IMR-90 (cell line): ENCODE measurements at regions not wholly inside any gene's neighbourhood (a gene's known extent, or its start where the extent isn't known, plus 50 kb on each side); places are given as distances from the start of the nearest gene placed in this dataset.

Experiments used
- ATAC-seq: fragments of 200-7000 bp; cut with Tn5 transposase; 2 replicates; pipeline ENCODE4 v1.9.1; 2020; ENCODE audit warnings: low read depth, mild to moderate bottlenecking, moderate library complexity
- BruUV-seq: library from RNA; stranded (reverse); fragments of 400-500 nt; replicated peaks from 2 replicates; lab custom pipeline; 2021; lab: Mats Ljungman, UMichigan
- CTCF ChIA-PET: fragments of 300-600 bp; formaldehyde crosslinking; extraction: SDS; loops from one replicate; lab custom pipeline; 2021; ENCODE audit warnings: antibody characterized with exemption; lab: Yijun Ruan, JAX
- POLR2A ChIA-PET: fragments of 300-600 bp; sonication (Branson Sonifier 250); formaldehyde crosslinking; loops from one replicate; lab custom pipeline; 2022; ENCODE audit warnings: antibody characterized with exemption; ENCODE audit not compliant: unreplicated experiment; lab: Charles Lee
- DNase-seq: peaks from one replicate; pipeline ENCODE4 v3.0.0; 2013
- H2AFZ ChIP-seq: replicated peaks from 2 replicates; pipeline ENCODE3; 2013; ENCODE audit warnings: low read length, mild to moderate bottlenecking; ENCODE audit not compliant: poor library complexity
- H2AK5ac ChIP-seq: 2 replicates; pipeline ENCODE4 v1.6.1; 2013; ENCODE audit warnings: low read depth, low read length, inconsistent platforms
- H2AK9ac ChIP-seq: replicated peaks from 2 replicates; pipeline ENCODE3; 2013; ENCODE audit warnings: mild to moderate bottlenecking, low read depth, low read length, moderate library complexity; ENCODE audit not compliant: poor library complexity
- H2BK120ac ChIP-seq: 2 replicates; pipeline ENCODE4 v1.6.1; 2013; ENCODE audit warnings: low read depth, low read length, inconsistent platforms
- H2BK15ac ChIP-seq: 3 replicates; pipeline ENCODE4 v1.6.1; 2013; ENCODE audit warnings: low read depth, low read length, inconsistent platforms
- H2BK20ac ChIP-seq: 2 replicates; pipeline ENCODE4 v1.6.1; 2013; ENCODE audit warnings: low read depth, mild to moderate bottlenecking, inconsistent platforms, low read length, moderate library complexity
- H2BK5ac ChIP-seq: 2 replicates; pipeline ENCODE4 v1.6.1; 2013; ENCODE audit warnings: mild to moderate bottlenecking, low read depth, low read length, inconsistent platforms; ENCODE audit not compliant: poor library complexity, severe bottlenecking
- H3K14ac ChIP-seq: replicated peaks from 2 replicates; pipeline ENCODE4 v1.6.1; 2013; ENCODE audit warnings: low read depth, low read length, inconsistent platforms
- H3K18ac ChIP-seq: 2 replicates; pipeline ENCODE4 v1.6.1; 2013; ENCODE audit warnings: low read depth, low read length, control low read depth
- H3K23ac ChIP-seq: 2 replicates; pipeline ENCODE4 v1.6.1; 2013; ENCODE audit warnings: low read depth, low read length, inconsistent platforms
- H3K27ac ChIP-seq: 2 replicates; pipeline ENCODE4 v1.5.1; 2013; ENCODE audit warnings: mild to moderate bottlenecking, control low read depth, low read length; ENCODE audit not compliant: insufficient read depth
- H3K27me3 ChIP-seq: 2 replicates; pipeline ENCODE4 v1.6.1; 2013; ENCODE audit warnings: low read length; ENCODE audit not compliant: control insufficient read depth, insufficient read depth
- H3K36me3 ChIP-seq: 2 replicates; pipeline ENCODE4 v1.6.1; 2013; ENCODE audit warnings: low read length, mixed read lengths; ENCODE audit not compliant: control insufficient read depth, insufficient read depth
- H3K4ac ChIP-seq: 2 replicates; pipeline ENCODE4 v1.6.1; 2013; ENCODE audit warnings: low read depth, low read length, inconsistent platforms
- H3K4me1 ChIP-seq: 2 replicates; pipeline ENCODE4 v1.6.1; 2013; ENCODE audit warnings: low read length, mixed read lengths; ENCODE audit not compliant: control insufficient read depth, insufficient read depth
- H3K4me2 ChIP-seq: 2 replicates; pipeline ENCODE4 v1.6.1; 2013; ENCODE audit warnings: low read depth, mild to moderate bottlenecking, control low read depth, low read length, moderate library complexity
- H3K4me3 ChIP-seq: 2 replicates; pipeline ENCODE4 v1.5.1; 2013; ENCODE audit warnings: low read depth, mild to moderate bottlenecking, control low read depth, low read length, moderate library complexity; ENCODE audit not compliant: insufficient read depth
- H3K56ac ChIP-seq: 2 replicates; pipeline ENCODE4 v1.6.1; 2013; ENCODE audit warnings: low read length, inconsistent platforms; ENCODE audit not compliant: insufficient read depth; ENCODE audit errors: extremely low read depth
- H3K79me1 ChIP-seq, 2 experiments: 2 replicates each; pipeline ENCODE4 v1.6.1; 2013; ENCODE audit warnings: low read length in 2 of 2, inconsistent platforms in 1 of 2, low read depth in 1 of 2
- H3K9ac ChIP-seq: 2 replicates; pipeline ENCODE4 v1.6.1; 2013; ENCODE audit warnings: low read depth, low read length, control low read depth
- H3K9me1 ChIP-seq: 2 replicates; pipeline ENCODE4 v1.6.1; 2013; ENCODE audit warnings: low read length, inconsistent platforms; ENCODE audit not compliant: insufficient read depth
- H3K9me3 ChIP-seq: 2 replicates; pipeline ENCODE4 v1.6.1; 2013; ENCODE audit warnings: low read length; ENCODE audit not compliant: control insufficient read depth, insufficient read depth
- H4K20me1 ChIP-seq: 2 replicates; pipeline ENCODE4 v1.6.1; 2013; ENCODE audit warnings: low read length, inconsistent platforms; ENCODE audit not compliant: insufficient read depth
- H4K5ac ChIP-seq: 2 replicates; pipeline ENCODE4 v1.6.1; 2013; ENCODE audit warnings: mild to moderate bottlenecking, low read depth, low read length, control low read depth
- H4K8ac ChIP-seq, 2 experiments: 2 replicates each; pipeline ENCODE4 v1.6.1; 2013; ENCODE audit warnings: low read depth in 2 of 2, low read length in 2 of 2, control low read depth in 1 of 2, inconsistent platforms in 1 of 2
- H4K91ac ChIP-seq: 2 replicates; pipeline ENCODE4 v1.6.1; 2013; ENCODE audit warnings: low read depth, low read length, inconsistent platforms; ENCODE audit not compliant: insufficient read depth
- BHLHE40 ChIP-seq: fragments of 150-350 bp; IDR thresholded peaks from 2 replicates; pipeline ENCODE4 v1.6.1; 2016; ENCODE audit warnings: mild to moderate bottlenecking, low read depth, low read length
- CEBPB ChIP-seq: IDR thresholded peaks from 2 replicates; pipeline ENCODE4 v1.6.1; 2012; ENCODE audit warnings: low read depth, low read length, improper control_type of control experiment
- CHD1 ChIP-seq: IDR thresholded peaks from 2 replicates; pipeline ENCODE4 v1.6.1; 2012; ENCODE audit warnings: low read depth, low read length, improper control_type of control experiment
- CTCF ChIP-seq: conservative IDR thresholded peaks from 2 replicates; pipeline ENCODE4 v1.5.1; 2012; ENCODE audit warnings: mild to moderate bottlenecking, low read depth, low read length, improper control_type of control experiment
- FOS ChIP-seq: fragments of 150-350 bp; IDR thresholded peaks from 2 replicates; pipeline ENCODE4 v1.6.1; 2016; ENCODE audit warnings: low read depth, low read length
- MAFK ChIP-seq: IDR thresholded peaks from 2 replicates; pipeline ENCODE4 v1.6.1; 2012; ENCODE audit warnings: low read depth, low read length, improper control_type of control experiment
- MAZ ChIP-seq: IDR thresholded peaks from 2 replicates; pipeline ENCODE4 v1.6.1; 2012; ENCODE audit warnings: low read depth, mild to moderate bottlenecking, low read length, improper control_type of control experiment, moderate library complexity, borderline replicate concordance
- MXI1 ChIP-seq: IDR thresholded peaks from 2 replicates; pipeline ENCODE4 v1.6.1; 2012; ENCODE audit warnings: low read depth, mild to moderate bottlenecking, low read length, moderate library complexity, borderline replicate concordance
- NFE2L2 ChIP-seq: fragments of 150-350 bp; IDR thresholded peaks from 2 replicates; pipeline ENCODE4 v1.6.1; 2016; ENCODE audit warnings: low read depth, mild to moderate bottlenecking, low read length
- POLR2A ChIP-seq: IDR thresholded peaks from 2 replicates; pipeline ENCODE4 v1.6.1; 2012; ENCODE audit warnings: mild to moderate bottlenecking, low read depth, low read length
- RAD21 ChIP-seq: IDR thresholded peaks from 2 replicates; pipeline ENCODE4 v1.6.1; 2012; ENCODE audit warnings: low read length, improper control_type of control experiment
- RCOR1 ChIP-seq: IDR thresholded peaks from 2 replicates; pipeline ENCODE4 v1.6.1; 2012; ENCODE audit warnings: mild to moderate bottlenecking, low read length, improper control_type of control experiment; ENCODE audit not compliant: insufficient replicate concordance
- SMC3 ChIP-seq: fragments of 150-350 bp; IDR thresholded peaks from 2 replicates; pipeline ENCODE4 v1.6.1; 2016; ENCODE audit warnings: low read depth, mild to moderate bottlenecking, antibody characterized with exemption, low read length, moderate library complexity
- USF2 ChIP-seq: fragments of 150-350 bp; IDR thresholded peaks from 2 replicates; pipeline ENCODE4 v1.6.1; 2017; ENCODE audit warnings: mild to moderate bottlenecking, antibody characterized with exemption, low read length, low read depth
- WGBS, 2 experiments: methylation state at CpG; one replicate each; pipeline versions ENCODE4 v1.1.5 to v1.1.7; 2013; ENCODE audit warnings: missing lambda C conversion rate in 2 of 2; ENCODE audit not compliant: insufficient read length in 1 of 2; ENCODE audit errors: extremely low coverage in 2 of 2; 5-methylcytosine and 5-hydroxymethylcytosine counted together
- dilution Hi-C: fragments of 300-500 bp; cut with HindIII; formaldehyde crosslinking; loops from one replicate; pipeline ENCODE4 v1.14.3; 2018; ENCODE audit warnings: low sequenced_read_pairs; ENCODE audit not compliant: unreplicated experiment
- in situ Hi-C: fragments of 300-500 bp; cut with MboI; formaldehyde crosslinking; loops from 3 replicates; pipeline ENCODE4 v1.14.3; 2019; ENCODE audit warnings: low sequenced_read_pairs, inconsistent platforms, mixed read lengths
- intact Hi-C: fragments of 100-400 bp; cut with micrococcal nuclease; formaldehyde crosslinking; loops from 2 replicates; pipeline ENCODE4 v1.10.0; 2022
- TF ChIP-seq, protein P1 (sequence below): fragments of 150-350 bp; IDR thresholded peaks from 2 replicates; pipeline ENCODE4 v1.6.1; 2016; ENCODE audit warnings: low read depth, mild to moderate bottlenecking, low read length, moderate library complexity, borderline replicate concordance

DNA sequence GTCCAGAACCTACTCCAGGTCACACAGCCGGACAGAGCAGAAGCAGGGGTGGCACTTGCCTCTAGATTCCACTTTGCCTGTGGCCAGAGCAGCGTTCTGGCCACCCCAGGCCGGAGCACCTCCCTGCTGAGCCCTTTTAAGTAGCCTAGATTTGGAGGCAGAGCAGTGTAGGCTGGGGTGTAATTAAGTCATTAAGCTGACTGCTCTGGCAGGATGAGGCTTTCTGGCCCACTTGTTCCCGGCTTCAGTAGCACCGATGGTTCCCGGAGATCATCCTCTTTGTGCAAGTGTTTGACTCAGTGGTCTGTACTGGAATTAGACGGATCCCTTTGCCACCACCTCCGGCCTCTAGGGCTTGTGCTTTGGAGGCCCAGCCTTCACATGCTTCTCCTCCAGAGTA lies 281.9 kb upstream of the ANKRD55 start:
- no peak overlapping the region for H4K8ac ChIP-seq
- ChIA-PET CTCF (no interaction called here), POLR2A (no interaction called here)
- intact Hi-C loops, result no loop called here
- no peak for TF ChIP-seq FOS
- TF ChIP-seq CEBPB, result no peak
- no peak for TF ChIP-seq MAFK
- TF ChIP-seq MXI1, result no peak
- TF ChIP-seq RAD21, result no peak
- TF ChIP-seq BHLHE40, result no peak
- TF ChIP-seq CTCF, result no peak
- no peak for TF ChIP-seq USF2
- no peak for TF ChIP-seq MAZ
- TF ChIP-seq NFE2L2, result no peak
- no peak for TF ChIP-seq POLR2A
- TF ChIP-seq CHD1, result no peak
- no peak for TF ChIP-seq RCOR1
- no peak for TF ChIP-seq SMC3
- TF ChIP-seq, protein P1, sequence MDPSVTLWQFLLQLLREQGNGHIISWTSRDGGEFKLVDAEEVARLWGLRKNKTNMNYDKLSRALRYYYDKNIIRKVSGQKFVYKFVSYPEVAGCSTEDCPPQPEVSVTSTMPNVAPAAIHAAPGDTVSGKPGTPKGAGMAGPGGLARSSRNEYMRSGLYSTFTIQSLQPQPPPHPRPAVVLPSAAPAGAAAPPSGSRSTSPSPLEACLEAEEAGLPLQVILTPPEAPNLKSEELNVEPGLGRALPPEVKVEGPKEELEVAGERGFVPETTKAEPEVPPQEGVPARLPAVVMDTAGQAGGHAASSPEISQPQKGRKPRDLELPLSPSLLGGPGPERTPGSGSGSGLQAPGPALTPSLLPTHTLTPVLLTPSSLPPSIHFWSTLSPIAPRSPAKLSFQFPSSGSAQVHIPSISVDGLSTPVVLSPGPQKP, result no peak
- peak overlapping the region; percentile 47 for H2AFZ ChIP-seq
- in situ Hi-C loops, result no loop called here
- H3K4ac ChIP-seq, result no peak overlapping the region; the same call in 1 of the 2 replicates
- no peak overlapping the region for H3K27ac ChIP-seq
- peaks cover 4% of the 10 kb centered on the region; the same call in 1 of the 2 replicates for H3K9me1 ChIP-seq
- 0 out of 2 replicates have a peak overlapping the region, but pooled peaks have one; percentile 16 for H3K14ac ChIP-seq
- H3K27me3 ChIP-seq, result peaks cover 11% of the 10 kb centered on the region
- H3K4me2 ChIP-seq, result no peak overlapping the region
- no peak overlapping the region for H2BK5ac ChIP-seq
- no peaks in the 10 kb centered on the region for H3K9me3 ChIP-seq
- no peak overlapping the region for H4K5ac ChIP-seq
- no peak overlapping the region for H2BK20ac ChIP-seq
- H3K18ac ChIP-seq, result no peak overlapping the region
- dilution Hi-C loops, result no loop called here
- H3K56ac ChIP-seq, result no peak overlapping the region
- H3K36me3 ChIP-seq, result no peaks in the 10 kb centered on the region
- no peak overlapping the region for H3K9ac ChIP-seq
- no peaks in the 10 kb centered on the region for H4K20me1 ChIP-seq
- no peak overlapping the region for H2AK9ac ChIP-seq
- no peak overlapping the region for H4K91ac ChIP-seq
- H3K23ac ChIP-seq, result no peak overlapping the region
- H3K79me1 ChIP-seq, result no peaks in the 10 kb centered on the region
- DNase-seq (no peak), ATAC-seq (no peak)
- WGBS, 2 experiments, result 100% methylated on average over 2 of the region's 8 CpGs; no CpG with 5 or more reads in 1 of the 2 experiments
- no peak overlapping the region; the same call in 1 of the 2 replicates for H2AK5ac ChIP-seq
- H2BK15ac ChIP-seq, result 0 out of 3 replicates have a peak overlapping the region, but pooled peaks have one; percentile 13
- no peak overlapping the region for H3K4me3 ChIP-seq
- BruUV-seq, result no TSS peak
- H3K4me1 ChIP-seq, result peaks cover 4% of the 10 kb centered on the region; the same call in 1 of the 2 replicates
- no peak overlapping the region for H2BK120ac ChIP-seq
